CD14-positive monocyte (primary cell): ENCODE measurements at regions not wholly inside any gene's neighbourhood (a gene's known extent, or its start where the extent isn't known, plus 50 kb on each side); places are given as distances from the start of the nearest gene placed in this dataset.
"Not testable (repeated sequence)": the region's sequence is repeated elsewhere in the genome, so short reads cannot be mapped to it uniquely, and the experiment has no call there.

ENCODE experiments used
- DNase-seq, 3 donors: peaks; one replicate each; pipeline ENCODE4 v3.0.0-alpha.2; 2011 to 2022
- H2AFZ ChIP-seq: 2 replicates; pipeline ENCODE4 v1.6.0; 2012; ENCODE audit warnings: mild to moderate bottlenecking, low read depth, low read length, inconsistent platforms; ENCODE audit not compliant: insufficient read depth, poor library complexity, severe bottlenecking
- H3K27ac ChIP-seq, 2 donors: 1 replicate in 1 of 2; 2 replicates in 1 of 2; pipeline ENCODE4 v1.5.1; 2012 to 2013; ENCODE audit warnings: low read length in 2 of 2, control low read depth in 1 of 2, inconsistent platforms in 1 of 2, low read depth in 1 of 2, mild to moderate bottlenecking in 1 of 2
- H3K27me3 ChIP-seq, 2 donors: one replicate each; pipeline versions ENCODE4 v1.6.0 to v1.6.1; 2011 to 2013; ENCODE audit warnings: low read length in 2 of 2; ENCODE audit not compliant: control insufficient read depth in 2 of 2, insufficient read depth in 2 of 2
- H3K36me3 ChIP-seq, 2 donors: replicated peaks in 1 of 2; 1 replicate in 1 of 2; 2 replicates in 1 of 2; pipeline versions ENCODE4 v1.5.1 to v1.6.1; 2012 to 2013; ENCODE audit warnings: low read length in 2 of 2, control low read depth in 1 of 2, inconsistent platforms in 1 of 2, mild to moderate bottlenecking in 1 of 2; ENCODE audit not compliant: insufficient read depth in 2 of 2, control insufficient read depth in 1 of 2
- H3K4me1 ChIP-seq, 2 donors: 1 replicate in 1 of 2; 2 replicates in 1 of 2; pipeline versions ENCODE4 v1.5.1 to v1.6.1; 2012 to 2013; ENCODE audit warnings: low read length in 2 of 2, control low read depth in 1 of 2, inconsistent platforms in 1 of 2, mild to moderate bottlenecking in 1 of 2, moderate library complexity in 1 of 2; ENCODE audit not compliant: insufficient read depth in 2 of 2, control insufficient read depth in 1 of 2
- H3K4me2 ChIP-seq: replicated peaks from 2 replicates; pipeline ENCODE3; 2012; ENCODE audit warnings: low read length, moderate library complexity, mild to moderate bottlenecking; ENCODE audit not compliant: poor library complexity, severe bottlenecking; ENCODE audit errors: extremely low read depth
- H3K4me3 ChIP-seq, 3 experiments: fragments of 200-600 bp in 1 of 3; sonication (generic) in 1 of 3; replicated peaks in 1 of 3; 1 replicate in 2 of 3; 2 replicates in 1 of 3; pipeline ENCODE4 v1.5.1; 2011 to 2013; ENCODE audit warnings: low read length in 3 of 3, mild to moderate bottlenecking in 3 of 3, control low read depth in 2 of 3, low read depth in 2 of 3, inconsistent platforms in 1 of 3, moderate library complexity in 1 of 3
- H3K79me2 ChIP-seq: 2 replicates; pipeline ENCODE4 v1.6.0; 2012; ENCODE audit warnings: mild to moderate bottlenecking, control low read depth, inconsistent platforms, low read length, moderate library complexity; ENCODE audit not compliant: insufficient read depth
- H3K9ac ChIP-seq: 2 replicates; pipeline ENCODE4 v1.6.0; 2017; ENCODE audit warnings: low read length, mild to moderate bottlenecking; ENCODE audit not compliant: insufficient read depth, poor library complexity, severe bottlenecking
- H3K9me3 ChIP-seq, 2 donors: replicated peaks in 1 of 2; 1 replicate in 1 of 2; 2 replicates in 1 of 2; pipeline versions ENCODE4 v1.5.1 to v1.6.1; 2012 to 2013; ENCODE audit warnings: low read length in 2 of 2, control low read depth in 1 of 2; ENCODE audit not compliant: control insufficient read depth in 1 of 2, insufficient read depth in 1 of 2
- H4K20me1 ChIP-seq: 2 replicates; pipeline ENCODE4 v1.6.0; 2012; ENCODE audit warnings: mild to moderate bottlenecking, low read length, control low read depth, moderate library complexity; ENCODE audit not compliant: insufficient read depth
- H3K27ac Mint-ChIP-seq, 7 donors: one replicate each; pipeline ENCODE4 v1.8.0; 2020; ENCODE audit warnings: mild to moderate bottlenecking in 7 of 7, mixed read lengths in 7 of 7, moderate library complexity in 6 of 7, inconsistent platforms in 2 of 7
- H3K27me3 Mint-ChIP-seq, 3 donors: one replicate each; pipeline ENCODE4 v1.8.0; 2021 to 2022; ENCODE audit warnings: low read depth in 3 of 3, mild to moderate bottlenecking in 3 of 3, mixed read lengths in 3 of 3, moderate library complexity in 3 of 3, inconsistent platforms in 1 of 3
- H3K36me3 Mint-ChIP-seq, 2 donors: one replicate each; pipeline ENCODE4 v1.8.0; 2020; ENCODE audit warnings: mixed read lengths in 2 of 2, inconsistent platforms in 1 of 2, mild to moderate bottlenecking in 1 of 2
- H3K4me1 Mint-ChIP-seq: one replicate; pipeline ENCODE4 v1.8.0; 2020; ENCODE audit warnings: mild to moderate bottlenecking, mixed read lengths
- H3K4me3 Mint-ChIP-seq, 2 donors: one replicate each; pipeline ENCODE4 v1.8.0; 2020; ENCODE audit warnings: mild to moderate bottlenecking in 2 of 2, mixed read lengths in 2 of 2, moderate library complexity in 1 of 2
- H3K9me3 Mint-ChIP-seq, 7 donors: one replicate each; pipeline ENCODE4 v1.8.0; 2020 to 2022; ENCODE audit warnings: mixed read lengths in 7 of 7, mild to moderate bottlenecking in 6 of 7, moderate library complexity in 6 of 7, inconsistent platforms in 2 of 7
- WGBS: methylation state at CpG from one replicate; pipeline ENCODE4 v1.1.5; 2013; ENCODE audit warnings: missing lambda C conversion rate; ENCODE audit not compliant: insufficient coverage; 5-methylcytosine and 5-hydroxymethylcytosine counted together
- intact Hi-C, 2 donors: fragments of 100-400 bp; cut with micrococcal nuclease; formaldehyde crosslinking; loops; one replicate each; pipeline versions ENCODE4 v1.15.0 to v1.15.1; 2023

GRCh38 chr15:84153655-84154140 is 81.9 kb upstream of the GOLGA6L4 start:
- H3K4me3 Mint-ChIP-seq, H3K36me3 Mint-ChIP-seq, H3K27ac ChIP-seq, H3K79me2 ChIP-seq, H3K27ac Mint-ChIP-seq, H3K9ac ChIP-seq, H3K27me3 ChIP-seq, H2AFZ ChIP-seq, H3K9me3 Mint-ChIP-seq, H3K9me3 ChIP-seq, DNase-seq, H3K4me3 ChIP-seq, H4K20me1 ChIP-seq, H3K4me1 ChIP-seq, H3K4me1 Mint-ChIP-seq, H3K4me2 ChIP-seq, H3K27me3 Mint-ChIP-seq, H3K36me3 ChIP-seq, intact Hi-C loops: not testable (repeated sequence)
- 91% methylated on average over 11 of the region's 11 CpGs for WGBS

GRCh38 chr15:84154314-84154713 is 81.3 kb upstream of the GOLGA6L4 start:
- H2AFZ ChIP-seq, H3K9ac ChIP-seq, H3K9me3 Mint-ChIP-seq, H3K27me3 Mint-ChIP-seq, H3K4me1 ChIP-seq, H3K4me3 ChIP-seq, H3K27ac ChIP-seq, H4K20me1 ChIP-seq, H3K4me2 ChIP-seq, DNase-seq, H3K36me3 ChIP-seq, H3K4me3 Mint-ChIP-seq, H3K27ac Mint-ChIP-seq, intact Hi-C loops, H3K9me3 ChIP-seq, H3K36me3 Mint-ChIP-seq, H3K27me3 ChIP-seq, H3K4me1 Mint-ChIP-seq, H3K79me2 ChIP-seq: not testable (repeated sequence)
- WGBS: 89% methylated on average over 2 of the region's 8 CpGs

- H3K4me3 ChIP-seq, H3K36me3 Mint-ChIP-seq, H3K27me3 ChIP-seq, DNase-seq, H3K27ac Mint-ChIP-seq, H3K4me1 ChIP-seq, intact Hi-C loops, H3K4me3 Mint-ChIP-seq, H3K27me3 Mint-ChIP-seq, H3K4me2 ChIP-seq, H3K79me2 ChIP-seq, H3K9me3 Mint-ChIP-seq, H3K36me3 ChIP-seq, H3K9me3 ChIP-seq, H4K20me1 ChIP-seq, H2AFZ ChIP-seq, H3K4me1 Mint-ChIP-seq, H3K27ac ChIP-seq, H3K9ac ChIP-seq: not testable (repeated sequence)
- no CpG with 5 or more reads among the region's 9 CpGs for WGBS
These were observed 80.8 kb upstream of the GOLGA6L4 start for GRCh38 chr15:84154787-84155186.

GRCh38 chr15:84155792-84156587 is 79.6 kb upstream of the GOLGA6L4 start:
- 92% methylated on average over 12 of the region's 22 CpGs for WGBS
- H3K27me3 Mint-ChIP-seq, intact Hi-C loops: not testable (repeated sequence)

More at GRCh38 chr15:84155792-84156587, 79.6 kb upstream of the GOLGA6L4 start:
- H3K9ac ChIP-seq, H4K20me1 ChIP-seq, H3K27ac ChIP-seq, DNase-seq, H3K36me3 Mint-ChIP-seq, H3K4me1 ChIP-seq, H3K4me1 Mint-ChIP-seq, H3K9me3 Mint-ChIP-seq, H3K79me2 ChIP-seq, H3K9me3 ChIP-seq, H3K4me3 ChIP-seq, H2AFZ ChIP-seq, H3K36me3 ChIP-seq, H3K4me3 Mint-ChIP-seq, H3K4me2 ChIP-seq, H3K27ac Mint-ChIP-seq, H3K27me3 ChIP-seq: not testable (repeated sequence)
